ENCODE measurements at regions not wholly inside any gene's neighbourhood (a gene's known extent, or its start where the extent isn't known, plus 50 kb on each side); places are given as distances from the start of the nearest gene placed in this dataset.

DNA sequence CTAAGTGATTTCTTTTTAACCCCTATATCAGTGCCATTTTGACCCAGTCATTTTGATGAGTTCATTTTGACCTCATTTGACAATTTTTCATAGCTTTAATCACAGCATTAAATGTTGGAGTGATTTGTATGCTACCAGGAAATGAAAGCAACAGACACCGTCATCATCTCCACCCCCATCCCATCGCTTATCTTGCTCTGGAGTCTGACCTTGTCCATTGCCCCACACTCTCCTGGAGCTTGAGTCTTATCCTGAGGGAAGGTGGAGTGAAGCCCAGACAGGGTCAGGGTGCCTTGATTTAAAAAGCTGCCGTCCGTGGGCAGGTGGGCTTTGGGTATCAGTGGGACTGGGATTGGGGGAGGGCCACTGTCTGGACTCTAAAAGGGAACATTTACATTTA lies 94.7 kb upstream of the JCAD start:
- ChIA-PET POLR2A (no interaction called here), CTCF (no interaction called here)
- H3K36me3 Mint-ChIP-seq (ENCODE audit: low read depth), result no peaks in the 10 kb centered on the region
- ATAC-seq, result no peak
- H3K9me3 Mint-ChIP-seq, result no peaks in the 10 kb centered on the region
- H3K4me3 Mint-ChIP-seq, result no peak overlapping the region
- no peaks in the 10 kb centered on the region for H3K4me1 Mint-ChIP-seq (ENCODE audit: low read depth)
- H3K27me3 Mint-ChIP-seq, result peaks cover 28% of the 10 kb centered on the region
- TF ChIP-seq, protein P1, sequence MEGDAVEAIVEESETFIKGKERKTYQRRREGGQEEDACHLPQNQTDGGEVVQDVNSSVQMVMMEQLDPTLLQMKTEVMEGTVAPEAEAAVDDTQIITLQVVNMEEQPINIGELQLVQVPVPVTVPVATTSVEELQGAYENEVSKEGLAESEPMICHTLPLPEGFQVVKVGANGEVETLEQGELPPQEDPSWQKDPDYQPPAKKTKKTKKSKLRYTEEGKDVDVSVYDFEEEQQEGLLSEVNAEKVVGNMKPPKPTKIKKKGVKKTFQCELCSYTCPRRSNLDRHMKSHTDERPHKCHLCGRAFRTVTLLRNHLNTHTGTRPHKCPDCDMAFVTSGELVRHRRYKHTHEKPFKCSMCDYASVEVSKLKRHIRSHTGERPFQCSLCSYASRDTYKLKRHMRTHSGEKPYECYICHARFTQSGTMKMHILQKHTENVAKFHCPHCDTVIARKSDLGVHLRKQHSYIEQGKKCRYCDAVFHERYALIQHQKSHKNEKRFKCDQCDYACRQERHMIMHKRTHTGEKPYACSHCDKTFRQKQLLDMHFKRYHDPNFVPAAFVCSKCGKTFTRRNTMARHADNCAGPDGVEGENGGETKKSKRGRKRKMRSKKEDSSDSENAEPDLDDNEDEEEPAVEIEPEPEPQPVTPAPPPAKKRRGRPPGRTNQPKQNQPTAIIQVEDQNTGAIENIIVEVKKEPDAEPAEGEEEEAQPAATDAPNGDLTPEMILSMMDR (IDR thresholded peaks at IDR 0.05), result no peak
- no peak for DNase-seq
- intact Hi-C loops (cut with micrococcal nuclease), result no loop called here
- no peak overlapping the region for H3K27ac Mint-ChIP-seq

DNA sequence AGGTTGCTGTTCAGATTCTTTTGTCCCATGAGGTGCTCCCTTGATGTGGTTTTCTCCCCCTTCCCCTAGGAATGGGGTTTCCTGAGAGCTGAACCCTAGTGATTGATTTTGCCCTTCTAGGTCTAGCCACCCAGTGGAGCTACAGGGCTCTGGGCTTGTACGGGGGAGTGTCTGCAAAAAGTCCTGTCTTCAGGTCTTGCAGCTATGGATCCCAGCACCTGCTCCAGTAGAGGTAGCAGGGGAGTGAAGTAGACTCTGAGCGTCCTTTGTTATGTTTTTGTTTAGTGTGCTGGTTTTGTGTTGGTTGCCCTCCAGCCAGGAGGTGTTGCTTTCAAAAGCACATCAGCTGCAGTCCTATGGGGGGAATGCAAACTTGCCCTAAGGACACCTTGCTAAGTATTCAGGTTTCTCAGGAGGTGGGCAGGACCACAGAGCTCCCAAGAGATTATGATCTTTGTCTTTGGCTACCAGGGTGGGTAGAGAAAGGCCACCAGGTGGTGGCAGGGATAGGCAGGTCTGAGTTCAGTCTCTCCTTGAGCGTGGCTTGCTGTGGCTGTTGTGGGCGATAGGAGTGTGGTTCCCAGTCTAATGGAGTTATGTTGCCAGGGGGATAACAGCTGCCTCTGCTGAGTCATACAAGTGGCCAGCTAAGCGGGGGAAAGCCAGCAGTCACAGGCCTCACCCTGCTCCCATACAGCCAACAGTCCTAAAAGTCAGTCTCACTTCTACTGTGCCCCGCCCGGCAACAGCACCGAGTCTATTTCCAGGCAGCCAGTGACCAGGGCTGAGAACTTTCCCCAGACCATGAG lies 92.4 kb upstream of the JCAD start:
- H3K9me3 Mint-ChIP-seq, result no peaks in the 10 kb centered on the region
- intact Hi-C loops (cut with micrococcal nuclease), result no loop called here
- TF ChIP-seq, protein P1 (IDR thresholded peaks at IDR 0.05), result no peak
- DNase-seq (peak; percentile 2), ATAC-seq (no peak)
- ChIA-PET POLR2A (no interaction called here), CTCF (no interaction called here)
- H3K36me3 Mint-ChIP-seq (ENCODE audit: low read depth), result no peaks in the 10 kb centered on the region
- peaks cover 26% of the 10 kb centered on the region for H3K27me3 Mint-ChIP-seq
- no peaks in the 10 kb centered on the region for H3K4me1 Mint-ChIP-seq (ENCODE audit: low read depth)
- no peak overlapping the region for H3K27ac Mint-ChIP-seq
- no peak overlapping the region for H3K4me3 Mint-ChIP-seq

- no peaks in the 10 kb centered on the region for H3K36me3 Mint-ChIP-seq (ENCODE audit: low read depth)
- ATAC-seq (no peak), DNase-seq (no peak)
- POLR2A ChIA-PET, result no interaction called here
- no peak overlapping the region for H3K27ac Mint-ChIP-seq
- peaks cover 4% of the 10 kb centered on the region for H3K9me3 Mint-ChIP-seq
- TF ChIP-seq, protein P1 (IDR thresholded peaks at IDR 0.05), result no peak
- CTCF ChIA-PET, result no interaction called here
- H3K4me3 Mint-ChIP-seq, result no peak overlapping the region
- H3K4me1 Mint-ChIP-seq (ENCODE audit: low read depth), result no peaks in the 10 kb centered on the region
- H3K27me3 Mint-ChIP-seq, result peaks cover 4% of the 10 kb centered on the region
- intact Hi-C loops (cut with micrococcal nuclease), result no loop called here
These were observed 82.0 kb upstream of the JCAD start for GRCh38 chr10:30141423-30141822.

GRCh38 chr10:30134171-30134945 lies 75.0 kb upstream of the JCAD start:
- no peak overlapping the region for H3K4me3 Mint-ChIP-seq

More at GRCh38 chr10:30134171-30134945, 75.0 kb upstream of the JCAD start:
- peaks cover 8% of the 10 kb centered on the region for H3K27me3 Mint-ChIP-seq
- H3K27ac Mint-ChIP-seq, result no peak overlapping the region
- H3K36me3 Mint-ChIP-seq (ENCODE audit: low read depth), result no peaks in the 10 kb centered on the region
- ChIA-PET POLR2A (no interaction called here), CTCF (no interaction called here)
- no peak for ATAC-seq
- TF ChIP-seq, protein P1 (IDR thresholded peaks at IDR 0.05), result no peak
- intact Hi-C loops (cut with micrococcal nuclease), result no loop called here
- H3K9me3 Mint-ChIP-seq, result no peaks in the 10 kb centered on the region
- no peak for DNase-seq
- H3K4me1 Mint-ChIP-seq (ENCODE audit: low read depth), result no peaks in the 10 kb centered on the region

Measured in activated CD8-positive, alpha-beta T cell treated with anti-CD3 and anti-CD28 coated beads for 36 hours (primary cell).